Brain microvascular endothelial cell (primary cell): ENCODE measurements at regions not wholly inside any gene's neighbourhood (a gene's known extent, or its start where the extent isn't known, plus 50 kb on each side); places are given as distances from the start of the nearest gene placed in this dataset.

Experiments
- DNase-seq: peaks from one replicate; pipeline ENCODE4 v3.0.0-alpha.2; 2020
- H3K27ac ChIP-seq: fragments of 250-450 bp; sonication (Bioruptor Pico); 2 replicates; pipeline ENCODE4 v1.5.1; 2020; ENCODE audit warnings: mild to moderate bottlenecking, moderate library complexity
- H3K27me3 ChIP-seq: fragments of 250-450 bp; sonication (Bioruptor Pico); replicated peaks from 2 replicates; pipeline ENCODE4 v1.5.1; 2020; ENCODE audit warnings: mild to moderate bottlenecking
- H3K36me3 ChIP-seq: fragments of 250-450 bp; sonication (Bioruptor Pico); replicated peaks from 2 replicates; pipeline ENCODE4 v1.5.1; 2020; ENCODE audit warnings: mild to moderate bottlenecking
- H3K4me3 ChIP-seq: 2 replicates; pipeline ENCODE4 v1.5.1; 2011; ENCODE audit warnings: low read depth, mild to moderate bottlenecking, control low read depth, low read length, moderate library complexity
- CTCF ChIP-seq: IDR thresholded peaks from 2 replicates; pipeline ENCODE4 v1.5.1; 2011; ENCODE audit warnings: low read depth, mild to moderate bottlenecking, moderate library complexity, low read length, control low read depth, inconsistent platforms; ENCODE audit errors: missing control alignments
- in situ Hi-C: cut with HindIII; loops from 2 replicates; pipeline ENCODE4 v1.10.0; 2017; ENCODE audit warnings: low sequenced_read_pairs, low pct_ligation_motif_present

GRCh38 chr20:24731312-24731711, 217.8 kb upstream of the CST7 start:
- no peak for DNase-seq
- Histone ChIP-seq H3K36me3 (no peaks in the 10 kb centered on the region), H3K27me3 (no peaks in the 10 kb centered on the region), H3K4me3 (no peak overlapping the region), H3K27ac (no peak overlapping the region)
- no peak for TF ChIP-seq CTCF
- in situ Hi-C loops: no loop called here

GRCh38 chr20:24732076-24732475, 217.0 kb upstream of the CST7 start:
- H3K4me3 ChIP-seq: no peak overlapping the region
- H3K27me3 ChIP-seq: no peaks in the 10 kb centered on the region
- in situ Hi-C loops: no loop called here
- TF ChIP-seq CTCF: no peak
- no peak overlapping the region for H3K27ac ChIP-seq
- H3K36me3 ChIP-seq: no peaks in the 10 kb centered on the region
- DNase-seq: no peak

GRCh38 chr20:24732599-24732998, 216.5 kb upstream of the CST7 start:
- in situ Hi-C loops: no loop called here
- DNase-seq: no peak

GRCh38 chr20:24733416-24733815, 215.7 kb upstream of the CST7 start:
- H3K4me3 ChIP-seq: no peak overlapping the region
- TF ChIP-seq CTCF: no peak
- DNase-seq: no peak
- no peaks in the 10 kb centered on the region for H3K27me3 ChIP-seq
- no peaks in the 10 kb centered on the region for H3K36me3 ChIP-seq
- no peak overlapping the region for H3K27ac ChIP-seq
- in situ Hi-C loops: no loop called here

More at GRCh38 chr20:24732599-24732998, 216.5 kb upstream of the CST7 start:
- Histone ChIP-seq H3K36me3 (no peaks in the 10 kb centered on the region), H3K27ac (no peak overlapping the region), H3K27me3 (no peaks in the 10 kb centered on the region), H3K4me3 (no peak overlapping the region)
- no peak for TF ChIP-seq CTCF

GRCh38 chr20:24734139-24734538, 214.9 kb upstream of the CST7 start:
- H3K4me3 ChIP-seq: no peak overlapping the region
- H3K27me3 ChIP-seq: no peaks in the 10 kb centered on the region
- TF ChIP-seq CTCF: no peak
- no peak for DNase-seq
- in situ Hi-C loops: no loop called here
- H3K27ac ChIP-seq: no peak overlapping the region
- H3K36me3 ChIP-seq: no peaks in the 10 kb centered on the region

- Histone ChIP-seq H3K4me3 (no peak overlapping the region), H3K27ac (no peak overlapping the region), H3K27me3 (no peaks in the 10 kb centered on the region), H3K36me3 (no peaks in the 10 kb centered on the region)
- in situ Hi-C loops: no loop called here
- DNase-seq: no peak
- TF ChIP-seq CTCF: no peak
Observed at GRCh38 chr20:24735263-24735662, 213.8 kb upstream of the CST7 start.
